ENCODE measurements at regions not wholly inside any gene's neighbourhood (a gene's known extent, or its start where the extent isn't known, plus 50 kb on each side); places are given as distances from the start of the nearest gene placed in this dataset.

DNA sequence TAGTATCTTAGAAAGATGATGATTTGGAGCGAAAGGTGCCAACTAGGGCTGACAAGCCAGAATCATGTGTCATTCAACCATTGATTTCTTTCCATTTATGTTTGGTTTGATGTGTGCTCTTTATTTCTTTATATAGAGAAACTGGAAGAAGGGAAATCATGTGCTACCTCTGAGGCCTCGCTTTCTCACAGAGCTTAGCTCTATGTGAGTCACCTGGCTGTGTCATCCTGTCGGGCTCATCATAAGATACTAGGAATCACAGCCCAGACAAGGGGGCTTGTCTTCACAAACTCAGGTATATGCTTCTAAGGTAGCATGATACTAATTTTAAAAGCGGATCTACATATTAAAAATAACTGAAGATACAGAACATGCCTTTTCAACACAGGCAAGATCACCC lies 81.7 kb upstream of the GPM6B start:
- Histone ChIP-seq H3K9me3 (no peaks in the 10 kb centered on the region), H3K27ac (peak overlapping the region; percentile 12 to 33), H3K36me3 (no peaks in the 10 kb centered on the region), H3K4me1 (peaks cover 0 to 65% (median 16%) of the 10 kb centered on the region in 4 donors), H3K27me3 (no peaks in the 10 kb centered on the region), H3K4me3 (no peak overlapping the region)
- TF ChIP-seq, protein P1, sequence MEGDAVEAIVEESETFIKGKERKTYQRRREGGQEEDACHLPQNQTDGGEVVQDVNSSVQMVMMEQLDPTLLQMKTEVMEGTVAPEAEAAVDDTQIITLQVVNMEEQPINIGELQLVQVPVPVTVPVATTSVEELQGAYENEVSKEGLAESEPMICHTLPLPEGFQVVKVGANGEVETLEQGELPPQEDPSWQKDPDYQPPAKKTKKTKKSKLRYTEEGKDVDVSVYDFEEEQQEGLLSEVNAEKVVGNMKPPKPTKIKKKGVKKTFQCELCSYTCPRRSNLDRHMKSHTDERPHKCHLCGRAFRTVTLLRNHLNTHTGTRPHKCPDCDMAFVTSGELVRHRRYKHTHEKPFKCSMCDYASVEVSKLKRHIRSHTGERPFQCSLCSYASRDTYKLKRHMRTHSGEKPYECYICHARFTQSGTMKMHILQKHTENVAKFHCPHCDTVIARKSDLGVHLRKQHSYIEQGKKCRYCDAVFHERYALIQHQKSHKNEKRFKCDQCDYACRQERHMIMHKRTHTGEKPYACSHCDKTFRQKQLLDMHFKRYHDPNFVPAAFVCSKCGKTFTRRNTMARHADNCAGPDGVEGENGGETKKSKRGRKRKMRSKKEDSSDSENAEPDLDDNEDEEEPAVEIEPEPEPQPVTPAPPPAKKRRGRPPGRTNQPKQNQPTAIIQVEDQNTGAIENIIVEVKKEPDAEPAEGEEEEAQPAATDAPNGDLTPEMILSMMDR (IDR thresholded peaks at IDR 0.05): no peak
- intact Hi-C loops (cut with DNase I; ENCODE audit: low total_unique reads): no loop called here
- no peak for DNase-seq

DNA sequence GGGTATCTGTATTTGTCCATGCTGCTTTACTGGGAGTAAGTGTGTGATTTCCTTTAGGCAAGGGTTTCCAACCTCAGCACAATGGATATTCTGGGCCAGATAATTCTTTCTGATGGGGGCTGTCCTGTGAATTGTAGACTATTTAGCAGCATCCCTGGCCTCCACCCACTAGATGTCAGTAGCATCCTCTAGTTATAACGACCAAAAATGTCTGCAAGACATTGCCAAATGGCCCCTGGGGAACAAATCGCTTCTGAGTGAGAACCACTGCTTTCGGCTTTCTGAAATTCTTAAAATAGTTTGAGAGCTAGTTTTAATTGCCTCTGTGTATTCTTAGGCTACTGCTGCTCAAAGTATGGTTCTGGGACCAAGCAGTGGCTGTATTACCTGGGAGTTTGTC lies 81.2 kb upstream of the GPM6B start:
- intact Hi-C loops (cut with DNase I; ENCODE audit: low total_unique reads): no loop called here

DNA sequence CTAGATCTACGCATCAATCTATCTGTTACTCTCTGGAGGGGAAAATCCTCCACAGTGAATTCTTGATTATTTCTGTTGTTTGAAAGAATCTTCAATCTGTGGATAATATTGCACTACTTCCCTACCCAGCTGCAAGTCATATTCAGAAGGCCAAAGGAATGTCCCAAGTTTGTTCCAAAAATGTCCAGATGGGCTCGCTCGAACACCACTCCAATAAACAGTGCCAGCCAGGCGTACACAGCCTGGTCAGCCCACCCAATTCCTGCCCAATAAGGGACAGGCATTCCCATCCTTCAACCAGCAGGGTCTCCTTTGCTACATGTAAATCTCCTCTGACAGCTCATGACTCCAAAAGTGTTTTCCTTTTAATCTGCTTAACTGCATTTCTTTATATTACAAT lies 80.7 kb upstream of the GPM6B start:
- H3K4me1 ChIP-seq: peaks cover 0 to 66% (median 16%) of the 10 kb centered on the region in 4 donors
- H3K9me3 ChIP-seq: no peaks in the 10 kb centered on the region
- DNase-seq: no peak
- no peak overlapping the region for H3K4me3 ChIP-seq
- TF ChIP-seq, protein P1 (IDR thresholded peaks at IDR 0.05): no peak
- no peak overlapping the region for H3K27ac ChIP-seq
- H3K36me3 ChIP-seq: no peaks in the 10 kb centered on the region
- intact Hi-C loops (cut with DNase I; ENCODE audit: low total_unique reads): no loop called here
- no peaks in the 10 kb centered on the region for H3K27me3 ChIP-seq

More for the DNA sequence above, 81.2 kb upstream of the GPM6B start:
- Histone ChIP-seq H3K27me3 (no peaks in the 10 kb centered on the region), H3K9me3 (no peaks in the 10 kb centered on the region), H3K27ac (peak overlapping the region in 1 of 2 donors; percentile 33), H3K36me3 (no peaks in the 10 kb centered on the region), H3K4me1 (peaks cover 0 to 66% (median 16%) of the 10 kb centered on the region in 4 donors), H3K4me3 (no peak overlapping the region)
- DNase-seq: peak; percentile 25 to 65
- TF ChIP-seq, protein P1 (IDR thresholded peaks at IDR 0.05): peak; percentile 35 to 37

DNA sequence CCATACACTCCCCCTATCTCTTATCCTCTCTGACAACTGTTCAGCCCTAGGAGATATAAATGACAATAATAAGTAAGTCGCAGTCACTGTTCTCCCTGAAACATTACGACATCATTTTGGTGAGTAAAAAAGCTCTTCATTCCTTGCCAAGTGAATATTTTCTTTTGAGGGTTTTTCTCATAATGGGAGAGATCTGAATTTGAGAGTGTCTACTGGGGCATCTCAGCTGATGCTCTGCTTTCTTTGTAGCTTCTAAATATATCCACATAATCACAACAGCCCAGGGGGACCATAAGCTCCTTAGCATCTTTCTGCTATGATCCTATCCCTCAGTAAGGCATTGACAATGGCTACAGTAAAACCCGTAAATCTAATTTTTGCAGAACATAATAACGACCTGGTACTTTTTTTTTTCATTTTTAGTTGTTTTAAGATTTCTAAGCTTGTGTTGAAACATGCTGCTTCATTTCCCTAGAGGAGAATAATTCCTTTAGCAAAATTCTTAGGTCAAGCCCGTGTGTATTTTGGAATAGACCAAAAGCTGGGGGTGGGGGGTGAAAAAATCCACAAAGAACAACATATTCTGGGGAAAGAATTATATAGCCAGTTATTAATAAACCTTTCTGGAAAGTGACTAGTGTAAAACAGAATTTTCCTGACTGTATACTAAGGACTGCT lies 78.1 kb upstream of the GPM6B start:
- H3K36me3 ChIP-seq: no peaks in the 10 kb centered on the region
- H3K4me3 ChIP-seq: no peak overlapping the region
- peak overlapping the region; percentile 41 to 43 for H3K27ac ChIP-seq
- TF ChIP-seq, protein P1 (IDR thresholded peaks at IDR 0.05): no peak
- H3K27me3 ChIP-seq: no peaks in the 10 kb centered on the region
- intact Hi-C loops (cut with DNase I; ENCODE audit: low total_unique reads): no loop called here
- H3K4me1 ChIP-seq: peaks cover 0 to 50% (median 14%) of the 10 kb centered on the region in 4 donors
- no peaks in the 10 kb centered on the region for H3K9me3 ChIP-seq
- DNase-seq: no peak

DNA sequence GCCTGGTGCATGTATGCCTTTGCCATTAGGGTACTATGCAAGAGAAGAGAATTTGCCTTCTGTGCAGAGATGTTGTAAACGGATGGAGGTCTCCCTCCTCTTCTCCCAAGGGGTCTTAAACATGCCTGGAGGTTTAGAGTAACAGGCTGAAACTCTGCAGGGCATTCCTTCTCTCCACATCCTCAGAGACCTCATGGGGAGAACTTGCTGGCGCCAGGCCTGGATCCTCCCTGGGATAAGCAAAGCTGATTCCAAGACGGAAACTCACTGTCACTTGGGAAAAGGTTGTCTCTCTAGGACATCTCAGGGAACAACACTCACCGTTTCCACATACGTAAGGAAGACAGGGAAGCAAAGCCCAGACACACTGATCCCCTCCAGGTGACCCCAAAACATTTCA lies 76.9 kb upstream of the GPM6B start:
- H3K36me3 ChIP-seq: no peaks in the 10 kb centered on the region
- intact Hi-C loops (cut with DNase I; ENCODE audit: low total_unique reads): no loop called here
- no peak for DNase-seq
- no peak overlapping the region for H3K4me3 ChIP-seq
- H3K27me3 ChIP-seq: no peaks in the 10 kb centered on the region
- no peak overlapping the region for H3K27ac ChIP-seq
- peaks cover 0 to 44% (median 12%) of the 10 kb centered on the region in 4 donors for H3K4me1 ChIP-seq
- TF ChIP-seq, protein P1 (IDR thresholded peaks at IDR 0.05): no peak
- H3K9me3 ChIP-seq: no peaks in the 10 kb centered on the region
